ENCODE measurements at regions not wholly inside any gene's neighbourhood (a gene's known extent, or its start where the extent isn't known, plus 50 kb on each side); places are given as distances from the start of the nearest gene placed in this dataset.

DNA sequence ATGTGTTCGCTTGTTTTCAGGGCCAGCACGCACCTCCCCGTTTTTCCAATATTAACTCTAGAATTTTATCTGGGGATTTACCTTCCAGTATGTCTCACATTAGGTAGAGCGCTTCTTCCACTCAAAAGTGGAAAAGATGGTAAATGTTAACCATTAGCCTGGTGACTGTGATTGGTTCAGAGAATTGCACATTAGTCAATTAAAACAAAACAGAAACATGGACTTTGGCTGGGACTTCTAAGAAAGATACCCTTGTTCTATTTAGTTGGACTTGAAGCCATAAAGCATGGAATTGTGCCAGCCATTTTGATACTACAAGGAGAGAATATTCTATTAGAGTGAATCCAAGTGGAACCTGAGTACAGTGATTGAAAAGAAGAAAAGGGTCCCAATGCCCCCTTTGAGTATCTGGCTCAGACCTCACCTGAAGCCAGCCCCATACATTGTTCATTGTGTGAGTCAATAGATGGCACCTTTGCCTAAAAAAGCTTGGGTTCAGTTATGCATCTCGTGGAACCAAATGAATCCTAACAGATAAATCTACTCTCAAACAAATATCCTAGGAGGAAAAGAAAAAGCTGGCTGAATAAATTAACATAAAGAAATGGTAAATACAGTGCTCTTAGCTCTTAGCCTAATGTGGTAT is 354.3 kb downstream of the IRS1 start:
- H3K79me2 ChIP-seq = no peaks in the 10 kb centered on the region
- no peaks in the 10 kb centered on the region for H3K9me3 ChIP-seq (ENCODE audit: control insufficient read depth, low read length)
- H3K27ac ChIP-seq = no peak overlapping the region
- no peak overlapping the region for H3K9ac ChIP-seq
- no peaks in the 10 kb centered on the region for H3K4me1 ChIP-seq
- no peak overlapping the region for H3K4me2 ChIP-seq (ENCODE audit: low read length)
- H3K36me3 ChIP-seq (ENCODE audit: control insufficient read depth, insufficient read depth, low read length) = no peaks in the 10 kb centered on the region
- no peak overlapping the region for H3K4me3 ChIP-seq (ENCODE audit: low read depth, low read length)
- H3K27me3 ChIP-seq (ENCODE audit: control insufficient read depth, insufficient read depth, low read length) = no peaks in the 10 kb centered on the region
- TF ChIP-seq, protein P1, sequence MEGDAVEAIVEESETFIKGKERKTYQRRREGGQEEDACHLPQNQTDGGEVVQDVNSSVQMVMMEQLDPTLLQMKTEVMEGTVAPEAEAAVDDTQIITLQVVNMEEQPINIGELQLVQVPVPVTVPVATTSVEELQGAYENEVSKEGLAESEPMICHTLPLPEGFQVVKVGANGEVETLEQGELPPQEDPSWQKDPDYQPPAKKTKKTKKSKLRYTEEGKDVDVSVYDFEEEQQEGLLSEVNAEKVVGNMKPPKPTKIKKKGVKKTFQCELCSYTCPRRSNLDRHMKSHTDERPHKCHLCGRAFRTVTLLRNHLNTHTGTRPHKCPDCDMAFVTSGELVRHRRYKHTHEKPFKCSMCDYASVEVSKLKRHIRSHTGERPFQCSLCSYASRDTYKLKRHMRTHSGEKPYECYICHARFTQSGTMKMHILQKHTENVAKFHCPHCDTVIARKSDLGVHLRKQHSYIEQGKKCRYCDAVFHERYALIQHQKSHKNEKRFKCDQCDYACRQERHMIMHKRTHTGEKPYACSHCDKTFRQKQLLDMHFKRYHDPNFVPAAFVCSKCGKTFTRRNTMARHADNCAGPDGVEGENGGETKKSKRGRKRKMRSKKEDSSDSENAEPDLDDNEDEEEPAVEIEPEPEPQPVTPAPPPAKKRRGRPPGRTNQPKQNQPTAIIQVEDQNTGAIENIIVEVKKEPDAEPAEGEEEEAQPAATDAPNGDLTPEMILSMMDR (IDR thresholded peaks at IDR 0.05) = no peak
- H2AFZ ChIP-seq = no peak overlapping the region

DNA sequence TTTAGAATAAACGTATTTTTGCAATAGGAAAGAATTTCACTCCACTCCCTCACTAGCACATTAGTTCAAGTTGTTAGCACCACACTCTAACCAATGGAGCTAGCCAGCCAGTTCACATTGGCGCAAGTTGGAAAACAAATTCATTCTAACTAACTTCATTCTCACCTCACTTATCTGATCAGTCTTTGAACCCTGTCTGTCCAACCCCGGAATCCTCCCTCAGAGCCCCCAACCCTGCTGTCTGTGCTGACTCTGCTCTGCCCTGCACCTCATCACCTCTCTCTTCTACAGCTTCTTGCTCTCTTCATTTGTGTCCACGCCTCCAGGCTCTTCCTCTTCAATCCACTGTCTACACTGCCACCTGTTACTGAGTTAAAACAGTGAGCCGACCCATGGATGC is 356.5 kb downstream of the IRS1 start:
- Histone ChIP-seq H2AFZ (no peak overlapping the region), H3K4me2 (ENCODE audit: low read length) (no peak overlapping the region), H3K27ac (no peak overlapping the region), H3K9me3 (ENCODE audit: control insufficient read depth, low read length) (no peaks in the 10 kb centered on the region), H3K27me3 (ENCODE audit: control insufficient read depth, insufficient read depth, low read length) (no peaks in the 10 kb centered on the region), H3K4me1 (no peaks in the 10 kb centered on the region), H3K79me2 (no peaks in the 10 kb centered on the region), H3K4me3 (ENCODE audit: low read depth, low read length) (no peak overlapping the region), H3K36me3 (ENCODE audit: control insufficient read depth, insufficient read depth, low read length) (no peaks in the 10 kb centered on the region), H3K9ac (no peak overlapping the region)
- TF ChIP-seq, protein P1 (IDR thresholded peaks at IDR 0.05) = no peak

DNA sequence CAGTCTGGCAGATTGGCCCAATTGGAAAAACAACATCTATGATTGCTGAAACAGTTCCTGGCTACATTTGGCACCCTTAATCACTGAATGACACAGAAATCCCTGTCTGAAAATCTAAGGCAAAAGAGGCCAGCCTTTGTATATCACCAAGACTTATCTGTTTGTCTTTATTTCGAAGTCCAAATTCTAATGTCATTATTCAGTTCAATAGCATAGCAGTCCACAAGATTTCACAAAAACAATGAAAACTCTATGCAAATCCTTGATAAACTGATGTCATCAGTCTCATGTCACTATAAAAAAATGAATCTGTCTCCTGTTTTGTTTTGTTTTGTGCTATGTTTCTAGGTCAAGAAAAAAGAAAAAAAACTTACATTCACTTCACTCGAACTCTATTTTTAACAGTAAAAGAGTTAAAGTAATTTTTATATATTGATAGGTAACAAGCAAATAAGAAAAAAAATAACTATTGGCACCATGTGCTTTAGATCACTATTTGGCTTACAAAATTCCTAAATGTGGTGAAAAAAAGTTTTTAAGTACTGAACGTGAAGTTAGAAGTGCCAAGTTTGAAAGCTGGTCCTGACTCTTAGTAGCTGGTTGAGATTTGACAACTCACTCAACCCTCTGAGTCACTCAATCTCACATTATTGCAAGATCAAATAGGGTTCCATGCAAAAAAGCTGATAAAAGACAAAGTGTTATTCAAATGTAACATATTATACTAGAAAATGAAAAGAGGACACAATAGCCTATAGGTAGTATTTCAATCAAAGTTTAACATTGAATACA is 359.3 kb downstream of the IRS1 start:
- TF ChIP-seq, protein P1 (IDR thresholded peaks at IDR 0.05) = no peak
- H3K4me1 ChIP-seq = no peaks in the 10 kb centered on the region
- H3K27ac ChIP-seq = no peak overlapping the region
- H3K4me2 ChIP-seq (ENCODE audit: low read length) = no peak overlapping the region
- no peaks in the 10 kb centered on the region for H3K27me3 ChIP-seq (ENCODE audit: control insufficient read depth, insufficient read depth, low read length)
- no peak overlapping the region for H2AFZ ChIP-seq
- H3K9me3 ChIP-seq (ENCODE audit: control insufficient read depth, low read length) = no peaks in the 10 kb centered on the region
- H3K9ac ChIP-seq = no peak overlapping the region
- no peaks in the 10 kb centered on the region for H3K79me2 ChIP-seq
- no peak overlapping the region for H3K4me3 ChIP-seq (ENCODE audit: low read depth, low read length)
- H3K36me3 ChIP-seq (ENCODE audit: control insufficient read depth, insufficient read depth, low read length) = no peaks in the 10 kb centered on the region

DNA sequence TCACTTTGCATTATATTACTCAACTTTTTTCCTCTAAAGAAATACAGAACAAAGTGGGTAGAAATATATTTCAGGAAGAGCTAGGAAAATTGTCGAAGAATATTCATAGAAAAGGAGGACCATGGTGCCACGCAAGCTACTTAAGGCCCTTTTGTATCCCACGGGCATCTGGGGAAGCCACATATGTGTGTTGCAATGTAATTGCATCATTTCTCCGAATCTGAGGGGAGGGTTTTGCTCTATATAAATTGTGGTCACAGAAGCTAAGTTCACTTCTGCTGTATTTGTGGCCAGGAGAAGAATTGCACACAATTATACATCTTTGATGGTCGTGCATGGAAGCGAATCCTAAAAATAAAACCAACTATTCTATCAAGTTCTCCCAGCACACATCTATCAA is 360.3 kb downstream of the IRS1 start:
- H3K4me2 ChIP-seq (ENCODE audit: low read length) = no peak overlapping the region
- H3K9ac ChIP-seq = no peak overlapping the region
- H3K4me3 ChIP-seq (ENCODE audit: low read depth, low read length) = no peak overlapping the region
- H2AFZ ChIP-seq = no peak overlapping the region
- no peak overlapping the region for H3K27ac ChIP-seq
- no peaks in the 10 kb centered on the region for H3K27me3 ChIP-seq (ENCODE audit: control insufficient read depth, insufficient read depth, low read length)
- H3K79me2 ChIP-seq = no peaks in the 10 kb centered on the region
- TF ChIP-seq, protein P1 (IDR thresholded peaks at IDR 0.05) = no peak
- no peaks in the 10 kb centered on the region for H3K4me1 ChIP-seq
- H3K9me3 ChIP-seq (ENCODE audit: control insufficient read depth, low read length) = no peaks in the 10 kb centered on the region
- H3K36me3 ChIP-seq (ENCODE audit: control insufficient read depth, insufficient read depth, low read length) = no peaks in the 10 kb centered on the region
